GM13977 (cell line): ENCODE measurements at regions not wholly inside any gene's neighbourhood (a gene's known extent, or its start where the extent isn't known, plus 50 kb on each side); places are given as distances from the start of the nearest gene placed in this dataset.

Source experiments
- DNase-seq: peaks from one replicate; pipeline ENCODE4 v3.0.0; 2012; ENCODE audit warnings: low spot score
- CTCF ChIP-seq: IDR thresholded peaks from 2 replicates; pipeline ENCODE4 v1.5.1; 2012; ENCODE audit warnings: mild to moderate bottlenecking, control low read depth; ENCODE audit not compliant: insufficient read depth; ENCODE audit errors: extremely low read depth, missing control alignments
- in situ Hi-C: fragments of 300-500 bp; cut with MboI; formaldehyde crosslinking; loops from one replicate; pipeline ENCODE4 v1.12.0; 2022; ENCODE audit warnings: low sequenced_read_pairs, low pct_unique_long_range_greater_than_20kb, mixed read lengths, inconsistent platforms; ENCODE audit not compliant: unreplicated experiment

- no peak for DNase-seq
Observed at GRCh38 chr5:88396751-88397281, 128.2 kb upstream of the TMEM161B start.

GRCh38 chr5:88396000-88396535, 127.4 kb upstream of the TMEM161B start:
- TF ChIP-seq CTCF: no peak
- DNase-seq: no peak
- in situ Hi-C loops: no loop called here

More at GRCh38 chr5:88396751-88397281, 128.2 kb upstream of the TMEM161B start:
- no peak for TF ChIP-seq CTCF
- in situ Hi-C loops: no loop called here

- in situ Hi-C loops: no loop called here
- no peak for DNase-seq
- TF ChIP-seq CTCF: no peak
Observed at GRCh38 chr5:88395264-88395663, 126.6 kb upstream of the TMEM161B start.

- DNase-seq: no peak
- no peak for TF ChIP-seq CTCF
- in situ Hi-C loops: no loop called here
Observed at GRCh38 chr5:88394536-88395175, 126.0 kb upstream of the TMEM161B start.

GRCh38 chr5:88393716-88394535, 125.3 kb upstream of the TMEM161B start:
- no peak for DNase-seq
- no peak for TF ChIP-seq CTCF
- in situ Hi-C loops: no loop called here

- TF ChIP-seq CTCF: no peak
Observed at GRCh38 chr5:88393042-88393441, 124.4 kb upstream of the TMEM161B start.

More at GRCh38 chr5:88393042-88393441, 124.4 kb upstream of the TMEM161B start:
- DNase-seq: no peak
- in situ Hi-C loops: no loop called here
